CD14-positive monocyte (primary cell): ENCODE measurements at regions not wholly inside any gene's neighbourhood (a gene's known extent, or its start where the extent isn't known, plus 50 kb on each side); places are given as distances from the start of the nearest gene placed in this dataset.
A peak's percentile ranks its signal among the peaks of the same experiment; 100 is the strongest.

ENCODE experiments used
- DNase-seq, 3 donors: peaks; one replicate each; pipeline ENCODE4 v3.0.0-alpha.2; 2011 to 2022
- H2AFZ ChIP-seq: 2 replicates; pipeline ENCODE4 v1.6.0; 2012; ENCODE audit warnings: mild to moderate bottlenecking, low read depth, low read length, inconsistent platforms; ENCODE audit not compliant: insufficient read depth, poor library complexity, severe bottlenecking
- H3K27ac ChIP-seq, 2 donors: 1 replicate in 1 of 2; 2 replicates in 1 of 2; pipeline ENCODE4 v1.5.1; 2012 to 2013; ENCODE audit warnings: low read length in 2 of 2, control low read depth in 1 of 2, inconsistent platforms in 1 of 2, low read depth in 1 of 2, mild to moderate bottlenecking in 1 of 2
- H3K27me3 ChIP-seq, 2 donors: one replicate each; pipeline versions ENCODE4 v1.6.0 to v1.6.1; 2011 to 2013; ENCODE audit warnings: low read length in 2 of 2; ENCODE audit not compliant: control insufficient read depth in 2 of 2, insufficient read depth in 2 of 2
- H3K36me3 ChIP-seq, 2 donors: replicated peaks in 1 of 2; 1 replicate in 1 of 2; 2 replicates in 1 of 2; pipeline versions ENCODE4 v1.5.1 to v1.6.1; 2012 to 2013; ENCODE audit warnings: low read length in 2 of 2, control low read depth in 1 of 2, inconsistent platforms in 1 of 2, mild to moderate bottlenecking in 1 of 2; ENCODE audit not compliant: insufficient read depth in 2 of 2, control insufficient read depth in 1 of 2
- H3K4me1 ChIP-seq, 2 donors: 1 replicate in 1 of 2; 2 replicates in 1 of 2; pipeline versions ENCODE4 v1.5.1 to v1.6.1; 2012 to 2013; ENCODE audit warnings: low read length in 2 of 2, control low read depth in 1 of 2, inconsistent platforms in 1 of 2, mild to moderate bottlenecking in 1 of 2, moderate library complexity in 1 of 2; ENCODE audit not compliant: insufficient read depth in 2 of 2, control insufficient read depth in 1 of 2
- H3K4me2 ChIP-seq: replicated peaks from 2 replicates; pipeline ENCODE3; 2012; ENCODE audit warnings: low read length, moderate library complexity, mild to moderate bottlenecking; ENCODE audit not compliant: poor library complexity, severe bottlenecking; ENCODE audit errors: extremely low read depth
- H3K4me3 ChIP-seq, 3 experiments: fragments of 200-600 bp in 1 of 3; sonication (generic) in 1 of 3; replicated peaks in 1 of 3; 1 replicate in 2 of 3; 2 replicates in 1 of 3; pipeline ENCODE4 v1.5.1; 2011 to 2013; ENCODE audit warnings: low read length in 3 of 3, mild to moderate bottlenecking in 3 of 3, control low read depth in 2 of 3, low read depth in 2 of 3, inconsistent platforms in 1 of 3, moderate library complexity in 1 of 3
- H3K79me2 ChIP-seq: 2 replicates; pipeline ENCODE4 v1.6.0; 2012; ENCODE audit warnings: mild to moderate bottlenecking, control low read depth, inconsistent platforms, low read length, moderate library complexity; ENCODE audit not compliant: insufficient read depth
- H3K9ac ChIP-seq: 2 replicates; pipeline ENCODE4 v1.6.0; 2017; ENCODE audit warnings: low read length, mild to moderate bottlenecking; ENCODE audit not compliant: insufficient read depth, poor library complexity, severe bottlenecking
- H3K9me3 ChIP-seq, 2 donors: replicated peaks in 1 of 2; 1 replicate in 1 of 2; 2 replicates in 1 of 2; pipeline versions ENCODE4 v1.5.1 to v1.6.1; 2012 to 2013; ENCODE audit warnings: low read length in 2 of 2, control low read depth in 1 of 2; ENCODE audit not compliant: control insufficient read depth in 1 of 2, insufficient read depth in 1 of 2
- H4K20me1 ChIP-seq: 2 replicates; pipeline ENCODE4 v1.6.0; 2012; ENCODE audit warnings: mild to moderate bottlenecking, low read length, control low read depth, moderate library complexity; ENCODE audit not compliant: insufficient read depth
- H3K27ac Mint-ChIP-seq, 7 donors: one replicate each; pipeline ENCODE4 v1.8.0; 2020; ENCODE audit warnings: mild to moderate bottlenecking in 7 of 7, mixed read lengths in 7 of 7, moderate library complexity in 6 of 7, inconsistent platforms in 2 of 7
- H3K27me3 Mint-ChIP-seq, 3 donors: one replicate each; pipeline ENCODE4 v1.8.0; 2021 to 2022; ENCODE audit warnings: low read depth in 3 of 3, mild to moderate bottlenecking in 3 of 3, mixed read lengths in 3 of 3, moderate library complexity in 3 of 3, inconsistent platforms in 1 of 3
- H3K36me3 Mint-ChIP-seq, 2 donors: one replicate each; pipeline ENCODE4 v1.8.0; 2020; ENCODE audit warnings: mixed read lengths in 2 of 2, inconsistent platforms in 1 of 2, mild to moderate bottlenecking in 1 of 2
- H3K4me1 Mint-ChIP-seq: one replicate; pipeline ENCODE4 v1.8.0; 2020; ENCODE audit warnings: mild to moderate bottlenecking, mixed read lengths
- H3K4me3 Mint-ChIP-seq, 2 donors: one replicate each; pipeline ENCODE4 v1.8.0; 2020; ENCODE audit warnings: mild to moderate bottlenecking in 2 of 2, mixed read lengths in 2 of 2, moderate library complexity in 1 of 2
- H3K9me3 Mint-ChIP-seq, 7 donors: one replicate each; pipeline ENCODE4 v1.8.0; 2020 to 2022; ENCODE audit warnings: mixed read lengths in 7 of 7, mild to moderate bottlenecking in 6 of 7, moderate library complexity in 6 of 7, inconsistent platforms in 2 of 7
- CTCF ChIP-seq: fragments of 200-600 bp; IDR thresholded peaks from one replicate; pipeline ENCODE4 v1.8.0; 2022; ENCODE audit warnings: antibody characterized with exemption, mild to moderate bottlenecking
- WGBS: methylation state at CpG from one replicate; pipeline ENCODE4 v1.1.5; 2013; ENCODE audit warnings: missing lambda C conversion rate; ENCODE audit not compliant: insufficient coverage; 5-methylcytosine and 5-hydroxymethylcytosine counted together
- intact Hi-C, 2 donors: fragments of 100-400 bp; cut with micrococcal nuclease; formaldehyde crosslinking; loops; one replicate each; pipeline versions ENCODE4 v1.15.0 to v1.15.1; 2023

DNA sequence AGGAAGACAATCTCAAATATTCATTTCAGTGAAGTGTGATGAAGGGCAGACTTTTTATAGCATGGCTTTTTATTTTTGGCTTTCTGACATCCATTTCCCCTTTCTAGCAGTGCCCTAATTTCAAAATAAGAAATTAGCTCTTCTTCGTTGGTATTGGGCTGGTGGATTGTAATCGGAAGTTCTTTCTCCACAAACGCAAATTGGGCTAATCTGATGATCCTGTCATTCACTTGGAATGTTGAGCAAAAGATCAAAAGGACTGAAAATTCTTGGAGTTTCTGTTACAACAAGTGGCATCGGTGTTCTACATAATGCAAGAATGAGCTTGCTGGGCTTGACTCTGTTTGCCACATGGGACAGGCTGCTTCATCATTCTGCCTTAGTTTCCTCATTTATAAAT lies 1182.8 kb downstream of the FLRT2 start:
- peak overlapping the region; percentile 65 to 86 (median 80) for H3K27ac Mint-ChIP-seq

GRCh38 chr14:86712176-86712575 lies 1182.2 kb downstream of the FLRT2 start:
- H3K4me2 ChIP-seq, result peak overlapping the region; percentile 38
- Mint-ChIP-seq H3K27ac (peak overlapping the region; percentile 65 to 86 (median 80)), H3K36me3 (no peaks in the 10 kb centered on the region), H3K9me3 (peaks cover 0 to 6% (median 2%) of the 10 kb centered on the region in 7 donors), H3K27me3 (peaks cover 0 to 4% (median 1%) of the 10 kb centered on the region in 3 donors), H3K4me1 (peaks cover 21% of the 10 kb centered on the region), H3K4me3 (peak overlapping the region in 1 of 2 donors; percentile 47)
- H3K27ac ChIP-seq, result peak overlapping the region in 1 of 2 donors; percentile 68
- intact Hi-C loops, result no loop called here
- H3K4me3 ChIP-seq, result peak overlapping the region in 1 of 3 experiments; percentile 10
- H3K9ac ChIP-seq, result no peak overlapping the region
- DNase-seq, result peak; percentile 10 to 42 (median 25)
- no peaks in the 10 kb centered on the region for H3K9me3 ChIP-seq
- no peaks in the 10 kb centered on the region for H3K36me3 ChIP-seq
- H3K4me1 ChIP-seq, result peaks cover 14 to 20% of the 10 kb centered on the region in 2 donors
- WGBS, result no CpG with 5 or more reads among the region's 1 CpG
- H3K27me3 ChIP-seq, result no peaks in the 10 kb centered on the region
- no peaks in the 10 kb centered on the region for H3K79me2 ChIP-seq
- H4K20me1 ChIP-seq, result no peaks in the 10 kb centered on the region
- H2AFZ ChIP-seq, result no peak overlapping the region
- no peak for TF ChIP-seq CTCF

More for the DNA sequence above, 1182.8 kb downstream of the FLRT2 start:
- Mint-ChIP-seq H3K4me1 (peaks cover 21% of the 10 kb centered on the region), H3K9me3 (peaks cover 0 to 6% (median 2%) of the 10 kb centered on the region in 7 donors), H3K4me3 (peak overlapping the region in 1 of 2 donors; percentile 76), H3K36me3 (no peaks in the 10 kb centered on the region), H3K27me3 (peaks cover 0 to 4% (median 1%) of the 10 kb centered on the region in 3 donors)
- no peak for DNase-seq
- no peak for TF ChIP-seq CTCF
- intact Hi-C loops, result no loop called here
- Histone ChIP-seq H3K4me1 (peaks cover 14 to 20% of the 10 kb centered on the region in 2 donors), H3K9me3 (no peaks in the 10 kb centered on the region), H3K27me3 (no peaks in the 10 kb centered on the region), H3K79me2 (no peaks in the 10 kb centered on the region), H3K4me2 (peak overlapping the region; percentile 38), H2AFZ (no peak overlapping the region), H3K4me3 (peak overlapping the region in 1 of 3 experiments; percentile 10), H3K36me3 (no peaks in the 10 kb centered on the region), H4K20me1 (no peaks in the 10 kb centered on the region), H3K9ac (no peak overlapping the region), H3K27ac (peak overlapping the region in 1 of 2 donors; percentile 68)
- no CpG with 5 or more reads among the region's 4 CpGs for WGBS
